HL-60/S4 treated with retinoic acid at 250 ng/mL for 4 days and 3 days (cell line): ENCODE measurements at regions not wholly inside any gene's neighbourhood (a gene's known extent, or its start where the extent isn't known, plus 50 kb on each side); places are given as distances from the start of the nearest gene placed in this dataset.

ENCODE experiments used
- in situ Hi-C: fragments of 300-500 bp; cut with MboI; formaldehyde crosslinking; loops from 2 replicates; pipeline ENCODE4 v1.7.0; 2022; ENCODE audit warnings: low sequenced_read_pairs

- in situ Hi-C loops = no loop called here
These were observed 199.2 kb downstream of the CD83 start for GRCh38 chr6:14316651-14317386.

GRCh38 chr6:14317387-14317970 is 199.9 kb downstream of the CD83 start:
- in situ Hi-C loops = no loop called here

- in situ Hi-C loops = no loop called here
These were observed 202.8 kb downstream of the CD83 start for GRCh38 chr6:14320332-14320731.

GRCh38 chr6:14321992-14322772 is 204.6 kb downstream of the CD83 start:
- in situ Hi-C loops = no loop called here

GRCh38 chr6:14322841-14323240 is 205.3 kb downstream of the CD83 start:
- in situ Hi-C loops = no loop called here

- in situ Hi-C loops = no loop called here
These were observed 209.2 kb downstream of the CD83 start for GRCh38 chr6:14326774-14327173.

GRCh38 chr6:14328163-14328562 is 210.6 kb downstream of the CD83 start:
- in situ Hi-C loops = no loop called here

GRCh38 chr6:14333556-14334305 is 216.2 kb downstream of the CD83 start:
- in situ Hi-C loops = no loop called here

GRCh38 chr6:14335071-14335470 is 217.5 kb downstream of the CD83 start:
- in situ Hi-C loops = no loop called here

GRCh38 chr6:14337152-14337551 is 219.6 kb downstream of the CD83 start:
- in situ Hi-C loops = no loop called here

- in situ Hi-C loops = no loop called here
These were observed 221.6 kb downstream of the CD83 start for GRCh38 chr6:14339172-14339571.

- in situ Hi-C loops = no loop called here
These were observed 222.4 kb downstream of the CD83 start for GRCh38 chr6:14339711-14340584.

GRCh38 chr6:14344486-14344885 is 226.9 kb downstream of the CD83 start:
- in situ Hi-C loops = no loop called here

GRCh38 chr6:14348389-14348788 is 230.8 kb downstream of the CD83 start:
- in situ Hi-C loops = no loop called here

- in situ Hi-C loops = no loop called here
These were observed 231.9 kb downstream of the CD83 start for GRCh38 chr6:14349507-14349906.

GRCh38 chr6:14350210-14350609 is 232.6 kb downstream of the CD83 start:
- in situ Hi-C loops = no loop called here

GRCh38 chr6:14353281-14353680 is 235.7 kb downstream of the CD83 start:
- in situ Hi-C loops = no loop called here

GRCh38 chr6:14353798-14354197 is 236.2 kb downstream of the CD83 start:
- in situ Hi-C loops = no loop called here

GRCh38 chr6:14354919-14355572 is 237.5 kb downstream of the CD83 start:
- in situ Hi-C loops = no loop called here

- in situ Hi-C loops = no loop called here
These were observed 241.9 kb downstream of the CD83 start for GRCh38 chr6:14359438-14359837.
